T follicular helper cell (primary cell): ENCODE measurements at regions not wholly inside any gene's neighbourhood (a gene's known extent, or its start where the extent isn't known, plus 50 kb on each side); places are given as distances from the start of the nearest gene placed in this dataset.
"Not testable (repeated sequence)": the region's sequence is repeated elsewhere in the genome, so short reads cannot be mapped to it uniquely, and the experiment has no call there.

Experiments
- DNase-seq: peaks from one replicate; pipeline ENCODE4 v3.0.0-alpha.2; 2020; ENCODE audit warnings: low read depth

- DNase-seq = no peak
Measured at GRCh38 chr1:29782846-29783507, 546.7 kb downstream of the PTPRU start.

- DNase-seq = no peak
Measured at GRCh38 chr1:29779146-29779545, 542.8 kb downstream of the PTPRU start.

- DNase-seq = no peak
Measured at GRCh38 chr1:29777522-29777921, 541.2 kb downstream of the PTPRU start.

- DNase-seq = no peak
Measured at GRCh38 chr1:29774355-29774754, 538.0 kb downstream of the PTPRU start.

- no peak for DNase-seq
Measured at GRCh38 chr1:29772584-29773100, 536.3 kb downstream of the PTPRU start.

GRCh38 chr1:29767769-29768425, 531.6 kb downstream of the PTPRU start:
- DNase-seq = no peak

GRCh38 chr1:29767088-29767685, 530.9 kb downstream of the PTPRU start:
- DNase-seq = no peak

- DNase-seq = no peak
Measured at GRCh38 chr1:29762635-29763034, 526.3 kb downstream of the PTPRU start.

GRCh38 chr1:29761159-29761928, 525.0 kb downstream of the PTPRU start:
- no peak for DNase-seq

GRCh38 chr1:29760067-29760564, 523.8 kb downstream of the PTPRU start:
- DNase-seq = no peak

- no peak for DNase-seq
Measured at GRCh38 chr1:29758781-29759499, 522.6 kb downstream of the PTPRU start.

- no peak for DNase-seq
Measured at GRCh38 chr1:29757866-29758780, 521.8 kb downstream of the PTPRU start.

- no peak for DNase-seq
Measured at GRCh38 chr1:29756901-29757725, 520.8 kb downstream of the PTPRU start.

GRCh38 chr1:29756498-29756897, 520.2 kb downstream of the PTPRU start:
- DNase-seq = no peak

GRCh38 chr1:29756085-29756484, 519.8 kb downstream of the PTPRU start:
- no peak for DNase-seq

GRCh38 chr1:29755412-29756015, 519.2 kb downstream of the PTPRU start:
- DNase-seq = not testable (repeated sequence)

- DNase-seq = no peak
Measured at GRCh38 chr1:29754573-29755375, 518.5 kb downstream of the PTPRU start.
